HepG2 (cell line): ENCODE measurements at regions not wholly inside any gene's neighbourhood (a gene's known extent, or its start where the extent isn't known, plus 50 kb on each side); places are given as distances from the start of the nearest gene placed in this dataset.

Experiments used
- CTCF ChIP-seq: sonication (generic); formaldehyde crosslinking; IDR thresholded peaks from 2 replicates; pipeline ENCODE4 v1.5.0; 2020; ENCODE audit warnings: mild to moderate bottlenecking, missing genetic modification reagents, moderate library complexity
- FOXA1 ChIP-seq, 2 experiments: fragments of 450-650 bp in 1 of 2; sonication (generic) in 1 of 2; formaldehyde crosslinking in 1 of 2; IDR thresholded peaks; 2 replicates each; pipeline versions ENCODE4 v1.4.0 to v1.6.1; 2016 to 2020; ENCODE audit warnings: missing genetic modification reagents in 1 of 2
- GTF2F1 ChIP-seq: fragments of 150-350 bp; IDR thresholded peaks from 2 replicates; pipeline ENCODE4 v1.6.1; 2014; ENCODE audit warnings: low read length
- SAP130 ChIP-seq: IDR thresholded peaks from 2 replicates; pipeline ENCODE4 v1.6.1; 2016; ENCODE audit warnings: low read depth
- TFAP4 ChIP-seq: sonication (generic); IDR thresholded peaks from 2 replicates; pipeline ENCODE4 v1.6.1; 2016; ENCODE audit warnings: low read depth, borderline replicate concordance
- ZBTB34 ChIP-seq: sonication (generic); formaldehyde crosslinking; IDR thresholded peaks from 2 replicates; pipeline ENCODE4 v1.8.0; 2022; ENCODE audit warnings: mild to moderate bottlenecking, missing genetic modification reagents
- ZNF468 ChIP-seq: sonication (generic); formaldehyde crosslinking; IDR thresholded peaks from 2 replicates; pipeline ENCODE4 v1.8.0; 2022; ENCODE audit warnings: mild to moderate bottlenecking, moderate library complexity, missing genetic modification reagents
- ZNF713 ChIP-seq: sonication (generic); formaldehyde crosslinking; IDR thresholded peaks from 2 replicates; pipeline ENCODE4 v1.4.0; 2020; ENCODE audit warnings: mild to moderate bottlenecking, missing genetic modification reagents
- ZNF766 ChIP-seq: sonication (generic); formaldehyde crosslinking; IDR thresholded peaks from 2 replicates; pipeline ENCODE4 v1.5.0; 2020; ENCODE audit warnings: missing genetic modification reagents, borderline replicate concordance
- ZNF776 ChIP-seq: sonication (generic); formaldehyde crosslinking; IDR thresholded peaks from 2 replicates; pipeline ENCODE4 v1.4.0; 2020; ENCODE audit warnings: mild to moderate bottlenecking, missing genetic modification reagents
- TF ChIP-seq, protein P1 (sequence below): sonication (generic); formaldehyde crosslinking; IDR thresholded peaks from 2 replicates; pipeline ENCODE4 v1.5.0; 2020; ENCODE audit warnings: missing genetic modification reagents, mild to moderate bottlenecking, borderline replicate concordance
- TF ChIP-seq, protein P2 (sequence below): sonication (generic); formaldehyde crosslinking; IDR thresholded peaks from 2 replicates; pipeline ENCODE4 v1.8.0; 2022; ENCODE audit warnings: missing genetic modification reagents, mild to moderate bottlenecking, inconsistent platforms, borderline replicate concordance
- TF ChIP-seq, protein P3 (sequence below): fragments of 450-650 bp; IDR thresholded peaks from 2 replicates; pipeline ENCODE4 v1.6.1; 2017

GRCh38 chr13:106917673-106918556 is 350.0 kb upstream of the ARGLU1 start (continued):
- no peak for TF ChIP-seq ZBTB34 (CRISPR knock-in tag)
- no peak for TF ChIP-seq ZNF468 (CRISPR knock-in tag)
- TF ChIP-seq, protein P1, sequence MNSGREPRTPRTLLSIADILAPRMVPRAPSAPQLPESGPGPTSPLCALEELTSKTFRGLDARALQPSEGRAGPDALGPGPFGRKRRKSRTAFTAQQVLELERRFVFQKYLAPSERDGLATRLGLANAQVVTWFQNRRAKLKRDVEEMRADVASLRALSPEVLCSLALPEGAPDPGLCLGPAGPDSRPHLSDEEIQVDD = no peak
- no peak for TF ChIP-seq GTF2F1
- peak; percentile 27; the same call in 1 of the 2 replicates for TF ChIP-seq TFAP4
- no peak for TF ChIP-seq ZNF776 (CRISPR knock-in tag)
- TF ChIP-seq ZNF713 = no peak
- TF ChIP-seq FOXA1 (IDR thresholded peaks at IDR 0.05) = no peak
- TF ChIP-seq FOXA1 (CRISPR knock-in tag; IDR thresholded peaks at IDR 0.05) = no peak
- TF ChIP-seq CTCF = peak; percentile 88
- TF ChIP-seq, protein P2, sequence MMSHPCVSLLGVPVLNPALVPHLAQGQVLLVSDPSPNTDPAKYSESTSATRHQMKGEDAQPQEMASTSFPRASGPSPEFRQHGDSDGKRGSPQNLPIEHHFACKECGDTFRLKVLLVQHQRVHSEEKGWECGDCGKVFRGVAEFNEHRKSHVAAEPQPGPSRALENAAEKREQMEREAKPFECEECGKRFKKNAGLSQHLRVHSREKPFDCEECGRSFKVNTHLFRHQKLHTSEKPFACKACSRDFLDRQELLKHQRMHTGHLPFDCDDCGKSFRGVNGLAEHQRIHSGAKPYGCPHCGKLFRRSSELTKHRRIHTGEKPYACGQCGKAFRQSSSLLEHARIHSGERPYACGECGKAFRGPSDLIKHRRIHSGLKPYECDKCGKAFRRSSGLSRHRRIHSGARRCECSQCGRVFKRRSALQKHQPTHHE (CRISPR knock-in tag) = no peak
- no peak for TF ChIP-seq ZNF766 (CRISPR knock-in tag)
- TF ChIP-seq, protein P3, sequence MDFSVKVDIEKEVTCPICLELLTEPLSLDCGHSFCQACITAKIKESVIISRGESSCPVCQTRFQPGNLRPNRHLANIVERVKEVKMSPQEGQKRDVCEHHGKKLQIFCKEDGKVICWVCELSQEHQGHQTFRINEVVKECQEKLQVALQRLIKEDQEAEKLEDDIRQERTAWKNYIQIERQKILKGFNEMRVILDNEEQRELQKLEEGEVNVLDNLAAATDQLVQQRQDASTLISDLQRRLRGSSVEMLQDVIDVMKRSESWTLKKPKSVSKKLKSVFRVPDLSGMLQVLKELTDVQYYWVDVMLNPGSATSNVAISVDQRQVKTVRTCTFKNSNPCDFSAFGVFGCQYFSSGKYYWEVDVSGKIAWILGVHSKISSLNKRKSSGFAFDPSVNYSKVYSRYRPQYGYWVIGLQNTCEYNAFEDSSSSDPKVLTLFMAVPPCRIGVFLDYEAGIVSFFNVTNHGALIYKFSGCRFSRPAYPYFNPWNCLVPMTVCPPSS = no peak
- TF ChIP-seq SAP130 (CRISPR knock-in tag) = no peak
